Peyer's patch (tissue), 4 donors: ENCODE measurements at regions not wholly inside any gene's neighbourhood (a gene's known extent, or its start where the extent isn't known, plus 50 kb on each side); places are given as distances from the start of the nearest gene placed in this dataset.

Source experiments
- POLR2A ChIP-seq, 2 donors: fragments of 450-650 bp; IDR thresholded peaks; one replicate each; pipeline ENCODE4 v1.5.1; 2017; ENCODE audit warnings: antibody characterized with exemption in 2 of 2, mild to moderate bottlenecking in 2 of 2, moderate library complexity in 2 of 2
- TF ChIP-seq, protein P1 (sequence below), 6 experiments: fragments of 450-650 bp in 4 of 6; fragments of 200-600 bp in 2 of 6; sonication (generic) in 1 of 6; IDR thresholded peaks; one replicate each; pipeline ENCODE4 v1.5.1; 2017 to 2019; ENCODE audit warnings: antibody characterized with exemption in 6 of 6, mild to moderate bottlenecking in 3 of 6, moderate library complexity in 1 of 6

DNA sequence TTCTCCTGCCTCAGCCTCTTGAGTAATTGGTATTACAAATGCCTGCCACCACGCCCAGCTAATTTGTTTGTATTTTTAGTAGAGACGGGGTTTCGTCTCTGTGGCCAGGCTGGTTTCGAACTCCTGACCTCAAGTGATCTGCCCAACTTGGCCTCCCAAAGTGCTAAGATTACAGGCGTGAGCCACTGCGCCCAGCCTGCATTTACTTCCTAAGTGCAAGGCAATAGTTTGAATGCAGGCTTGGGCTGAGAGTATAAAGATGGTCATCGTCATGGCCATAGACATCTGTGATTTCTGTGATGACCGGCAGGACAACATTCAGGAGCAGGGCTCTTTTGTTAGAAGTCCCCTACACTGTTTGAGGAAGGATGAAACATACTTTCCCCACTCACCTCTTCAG is 393.9 kb upstream of the SHH start:
- TF ChIP-seq, protein P1, sequence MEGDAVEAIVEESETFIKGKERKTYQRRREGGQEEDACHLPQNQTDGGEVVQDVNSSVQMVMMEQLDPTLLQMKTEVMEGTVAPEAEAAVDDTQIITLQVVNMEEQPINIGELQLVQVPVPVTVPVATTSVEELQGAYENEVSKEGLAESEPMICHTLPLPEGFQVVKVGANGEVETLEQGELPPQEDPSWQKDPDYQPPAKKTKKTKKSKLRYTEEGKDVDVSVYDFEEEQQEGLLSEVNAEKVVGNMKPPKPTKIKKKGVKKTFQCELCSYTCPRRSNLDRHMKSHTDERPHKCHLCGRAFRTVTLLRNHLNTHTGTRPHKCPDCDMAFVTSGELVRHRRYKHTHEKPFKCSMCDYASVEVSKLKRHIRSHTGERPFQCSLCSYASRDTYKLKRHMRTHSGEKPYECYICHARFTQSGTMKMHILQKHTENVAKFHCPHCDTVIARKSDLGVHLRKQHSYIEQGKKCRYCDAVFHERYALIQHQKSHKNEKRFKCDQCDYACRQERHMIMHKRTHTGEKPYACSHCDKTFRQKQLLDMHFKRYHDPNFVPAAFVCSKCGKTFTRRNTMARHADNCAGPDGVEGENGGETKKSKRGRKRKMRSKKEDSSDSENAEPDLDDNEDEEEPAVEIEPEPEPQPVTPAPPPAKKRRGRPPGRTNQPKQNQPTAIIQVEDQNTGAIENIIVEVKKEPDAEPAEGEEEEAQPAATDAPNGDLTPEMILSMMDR (IDR thresholded peaks at IDR 0.05) = no peak
- no peak for TF ChIP-seq POLR2A (IDR thresholded peaks at IDR 0.05)
